Activated naive CD8-positive, alpha-beta T cell treated with anti-CD3 and anti-CD28 coated beads for 36 hours (primary cell): ENCODE measurements at regions not wholly inside any gene's neighbourhood (a gene's known extent, or its start where the extent isn't known, plus 50 kb on each side); places are given as distances from the start of the nearest gene placed in this dataset.
A peak's percentile ranks its signal among the peaks of the same experiment; 100 is the strongest.
"Not testable (repeated sequence)": the region's sequence is repeated elsewhere in the genome, so short reads cannot be mapped to it uniquely, and the experiment has no call there.

Experiments
- DNase-seq: peaks from one replicate; pipeline ENCODE4 v3.0.0; 2021
- H3K27ac Mint-ChIP-seq: one replicate; pipeline ENCODE4 v1.8.0; 2022; ENCODE audit warnings: mild to moderate bottlenecking, moderate library complexity, mixed read lengths
- H3K27me3 Mint-ChIP-seq: one replicate; pipeline ENCODE4 v1.8.0; 2022; ENCODE audit warnings: mild to moderate bottlenecking, mixed read lengths
- H3K36me3 Mint-ChIP-seq: one replicate; pipeline ENCODE4 v1.8.0; 2021; ENCODE audit warnings: mild to moderate bottlenecking, mixed read lengths
- H3K4me1 Mint-ChIP-seq: one replicate; pipeline ENCODE4 v1.8.0; 2021; ENCODE audit warnings: mixed read lengths
- H3K4me3 Mint-ChIP-seq: one replicate; pipeline ENCODE4 v1.8.0; 2022; ENCODE audit warnings: mild to moderate bottlenecking, moderate library complexity, mixed read lengths
- H3K9me3 Mint-ChIP-seq: one replicate; pipeline ENCODE4 v1.8.0; 2022; ENCODE audit warnings: mixed read lengths

- H3K27ac Mint-ChIP-seq, H3K36me3 Mint-ChIP-seq, H3K27me3 Mint-ChIP-seq, H3K4me1 Mint-ChIP-seq, H3K4me3 Mint-ChIP-seq, H3K9me3 Mint-ChIP-seq, DNase-seq: not testable (repeated sequence)
Observed at GRCh38 chr7:149628361-149629149, 130.9 kb upstream of the ZNF746 start.

GRCh38 chr7:149627911-149628310 lies 130.3 kb upstream of the ZNF746 start:
- H3K27ac Mint-ChIP-seq: no peak overlapping the region
- DNase-seq: no peak
- peaks cover 9% of the 10 kb centered on the region for H3K4me1 Mint-ChIP-seq
- no peaks in the 10 kb centered on the region for H3K9me3 Mint-ChIP-seq
- H3K36me3 Mint-ChIP-seq: peaks cover 8% of the 10 kb centered on the region
- no peak overlapping the region for H3K4me3 Mint-ChIP-seq
- no peaks in the 10 kb centered on the region for H3K27me3 Mint-ChIP-seq

- Mint-ChIP-seq H3K9me3 (no peaks in the 10 kb centered on the region), H3K36me3 (peaks cover 12% of the 10 kb centered on the region), H3K4me1 (peaks cover 19% of the 10 kb centered on the region), H3K27me3 (no peaks in the 10 kb centered on the region), H3K27ac (no peak overlapping the region), H3K4me3 (no peak overlapping the region)
- no peak for DNase-seq
Observed at GRCh38 chr7:149626972-149627371, 129.4 kb upstream of the ZNF746 start.

- Mint-ChIP-seq H3K27me3 (no peaks in the 10 kb centered on the region), H3K36me3 (peaks cover 18% of the 10 kb centered on the region), H3K27ac (no peak overlapping the region), H3K4me1 (peaks cover 27% of the 10 kb centered on the region), H3K9me3 (no peaks in the 10 kb centered on the region), H3K4me3 (no peak overlapping the region)
- no peak for DNase-seq
Observed at GRCh38 chr7:149625947-149626392, 128.4 kb upstream of the ZNF746 start.

- H3K36me3 Mint-ChIP-seq: peaks cover 23% of the 10 kb centered on the region
- H3K9me3 Mint-ChIP-seq: no peaks in the 10 kb centered on the region
- H3K27ac Mint-ChIP-seq: no peak overlapping the region
- DNase-seq: peak; percentile 70
- peaks cover 32% of the 10 kb centered on the region for H3K4me1 Mint-ChIP-seq
- H3K27me3 Mint-ChIP-seq: no peaks in the 10 kb centered on the region
- H3K4me3 Mint-ChIP-seq: peak overlapping the region; percentile 86
Observed at GRCh38 chr7:149625340-149625946, 127.8 kb upstream of the ZNF746 start.

GRCh38 chr7:149624419-149625339 lies 127.1 kb upstream of the ZNF746 start:
- peak overlapping the region; percentile 82 for H3K27ac Mint-ChIP-seq
- peak overlapping the region; percentile 86 for H3K4me3 Mint-ChIP-seq
- no peaks in the 10 kb centered on the region for H3K27me3 Mint-ChIP-seq
- no peaks in the 10 kb centered on the region for H3K9me3 Mint-ChIP-seq
- peaks cover 36% of the 10 kb centered on the region for H3K4me1 Mint-ChIP-seq
- DNase-seq: peak; percentile 96
- H3K36me3 Mint-ChIP-seq: peaks cover 30% of the 10 kb centered on the region

- peaks cover 35% of the 10 kb centered on the region for H3K36me3 Mint-ChIP-seq
- H3K4me1 Mint-ChIP-seq: peaks cover 36% of the 10 kb centered on the region
- H3K27ac Mint-ChIP-seq: peak overlapping the region; percentile 74
- no peaks in the 10 kb centered on the region for H3K9me3 Mint-ChIP-seq
- H3K4me3 Mint-ChIP-seq: peak overlapping the region; percentile 94
- no peaks in the 10 kb centered on the region for H3K27me3 Mint-ChIP-seq
- peak; percentile 51 for DNase-seq
Observed at GRCh38 chr7:149624006-149624405, 126.4 kb upstream of the ZNF746 start.

GRCh38 chr7:149623262-149623997 lies 125.8 kb upstream of the ZNF746 start:
- not testable (repeated sequence) for H3K9me3 Mint-ChIP-seq, H3K27me3 Mint-ChIP-seq, DNase-seq
- Mint-ChIP-seq H3K4me3 (peak overlapping the region; percentile 94), H3K4me1 (peaks cover 36% of the 10 kb centered on the region), H3K27ac (peak overlapping the region; percentile 74), H3K36me3 (peaks cover 35% of the 10 kb centered on the region)

- peak overlapping the region; percentile 83 for H3K27ac Mint-ChIP-seq
- peaks cover 37% of the 10 kb centered on the region for H3K36me3 Mint-ChIP-seq
- no peak for DNase-seq
- no peaks in the 10 kb centered on the region for H3K9me3 Mint-ChIP-seq
- no peaks in the 10 kb centered on the region for H3K27me3 Mint-ChIP-seq
- H3K4me3 Mint-ChIP-seq: peak overlapping the region; percentile 94
- H3K4me1 Mint-ChIP-seq: peaks cover 36% of the 10 kb centered on the region
Observed at GRCh38 chr7:149622444-149623210, 125.0 kb upstream of the ZNF746 start.

- Mint-ChIP-seq H3K4me1 (peaks cover 36% of the 10 kb centered on the region), H3K36me3 (peaks cover 43% of the 10 kb centered on the region), H3K4me3 (peak overlapping the region; percentile 62), H3K9me3 (no peaks in the 10 kb centered on the region), H3K27ac (peak overlapping the region; percentile 83), H3K27me3 (no peaks in the 10 kb centered on the region)
- DNase-seq: peak; percentile 33
Observed at GRCh38 chr7:149621776-149622175, 124.2 kb upstream of the ZNF746 start.

GRCh38 chr7:149620961-149621360 lies 123.4 kb upstream of the ZNF746 start:
- Mint-ChIP-seq H3K27ac (peak overlapping the region; percentile 78), H3K4me1 (peaks cover 36% of the 10 kb centered on the region), H3K36me3 (peaks cover 46% of the 10 kb centered on the region), H3K27me3 (no peaks in the 10 kb centered on the region), H3K4me3 (peak overlapping the region; percentile 32), H3K9me3 (no peaks in the 10 kb centered on the region)
- peak; percentile 82 for DNase-seq

GRCh38 chr7:149616898-149617297 lies 119.3 kb upstream of the ZNF746 start:
- Mint-ChIP-seq H3K27me3 (no peaks in the 10 kb centered on the region), H3K4me3 (no peak overlapping the region)

GRCh38 chr7:149615690-149616270 lies 118.2 kb upstream of the ZNF746 start:
- H3K27me3 Mint-ChIP-seq: no peaks in the 10 kb centered on the region
- no peak for DNase-seq
- no peaks in the 10 kb centered on the region for H3K9me3 Mint-ChIP-seq
- peaks cover 55% of the 10 kb centered on the region for H3K36me3 Mint-ChIP-seq
- no peak overlapping the region for H3K4me3 Mint-ChIP-seq
- H3K4me1 Mint-ChIP-seq: peaks cover 12% of the 10 kb centered on the region
- no peak overlapping the region for H3K27ac Mint-ChIP-seq

More at GRCh38 chr7:149616898-149617297, 119.3 kb upstream of the ZNF746 start:
- H3K4me1 Mint-ChIP-seq: peaks cover 21% of the 10 kb centered on the region
- peaks cover 58% of the 10 kb centered on the region for H3K36me3 Mint-ChIP-seq
- H3K9me3 Mint-ChIP-seq: no peaks in the 10 kb centered on the region
- DNase-seq: no peak
- no peak overlapping the region for H3K27ac Mint-ChIP-seq
